NCI-H146 treated with DMSO at 0.1 percent for 48 hours (cell line): ENCODE measurements at regions not wholly inside any gene's neighbourhood (a gene's known extent, or its start where the extent isn't known, plus 50 kb on each side); places are given as distances from the start of the nearest gene placed in this dataset.

Experiments
- DNase-seq: peaks from one replicate; lab custom pipeline; 2025; ENCODE audit not compliant: unreplicated experiment; lab: John Stamatoyannopoulos, UW

GRCh38 chr11:25862159-25862558 lies 469.8 kb upstream of the ANO3 start:
- no peak for DNase-seq

GRCh38 chr11:25863986-25864385 lies 467.9 kb upstream of the ANO3 start:
- no peak for DNase-seq

GRCh38 chr11:25876456-25876965 lies 455.4 kb upstream of the ANO3 start:
- DNase-seq: no peak

- no peak for DNase-seq
Observed at GRCh38 chr11:25886036-25886435, 445.9 kb upstream of the ANO3 start.

- DNase-seq: no peak
Observed at GRCh38 chr11:25890626-25891260, 441.2 kb upstream of the ANO3 start.

- DNase-seq: no peak
Observed at GRCh38 chr11:25891960-25892359, 440.0 kb upstream of the ANO3 start.

- DNase-seq: no peak
Observed at GRCh38 chr11:25899617-25900160, 432.2 kb upstream of the ANO3 start.

GRCh38 chr11:25900814-25901213 lies 431.1 kb upstream of the ANO3 start:
- DNase-seq: no peak

- DNase-seq: no peak
Observed at GRCh38 chr11:25901415-25901814, 430.5 kb upstream of the ANO3 start.

GRCh38 chr11:25902476-25902875 lies 429.5 kb upstream of the ANO3 start:
- no peak for DNase-seq

- no peak for DNase-seq
Observed at GRCh38 chr11:25908726-25909125, 423.2 kb upstream of the ANO3 start.

GRCh38 chr11:25910086-25910485 lies 421.8 kb upstream of the ANO3 start:
- DNase-seq: no peak

GRCh38 chr11:25920356-25920755 lies 411.6 kb upstream of the ANO3 start:
- DNase-seq: no peak

- no peak for DNase-seq
Observed at GRCh38 chr11:25924586-25924985, 407.3 kb upstream of the ANO3 start.

- DNase-seq: no peak
Observed at GRCh38 chr11:25925359-25925758, 406.6 kb upstream of the ANO3 start.

GRCh38 chr11:25927411-25927953 lies 404.4 kb upstream of the ANO3 start:
- DNase-seq: no peak

- DNase-seq: no peak
Observed at GRCh38 chr11:25928076-25928475, 403.9 kb upstream of the ANO3 start.

- DNase-seq: no peak
Observed at GRCh38 chr11:25938952-25939351, 393.0 kb upstream of the ANO3 start.

- DNase-seq: no peak
Observed at GRCh38 chr11:25939691-25940090, 392.2 kb upstream of the ANO3 start.

- DNase-seq: no peak
Observed at GRCh38 chr11:25941353-25941752, 390.6 kb upstream of the ANO3 start.

- DNase-seq: no peak
Observed at GRCh38 chr11:25943031-25943430, 388.9 kb upstream of the ANO3 start.

- DNase-seq: no peak
Observed at GRCh38 chr11:25943777-25944661, 387.9 kb upstream of the ANO3 start.
